HG03460 (cell line): ENCODE measurements at regions not wholly inside any gene's neighbourhood (a gene's known extent, or its start where the extent isn't known, plus 50 kb on each side); places are given as distances from the start of the nearest gene placed in this dataset.

Source experiments
- ATAC-seq: cut with Tn5 transposase; IDR thresholded peaks from one replicate; pipeline ENCODE4 v1.9.1; 2021; ENCODE audit not compliant: unreplicated experiment

GRCh38 chr3:79917561-79917960 is 149.8 kb upstream of the ROBO1 start:
- ATAC-seq: no peak

GRCh38 chr3:79910337-79910736 is 142.5 kb upstream of the ROBO1 start:
- ATAC-seq: no peak

- ATAC-seq: no peak
Measured at GRCh38 chr3:79906106-79906505, 138.3 kb upstream of the ROBO1 start.

GRCh38 chr3:79902151-79902550 is 134.4 kb upstream of the ROBO1 start:
- no peak for ATAC-seq

GRCh38 chr3:79898907-79899306 is 131.1 kb upstream of the ROBO1 start:
- ATAC-seq: no peak

- ATAC-seq: no peak
Measured at GRCh38 chr3:79896086-79896485, 128.3 kb upstream of the ROBO1 start.

GRCh38 chr3:79887213-79887612 is 119.4 kb upstream of the ROBO1 start:
- ATAC-seq: no peak

GRCh38 chr3:79886204-79886603 is 118.4 kb upstream of the ROBO1 start:
- no peak for ATAC-seq

- ATAC-seq: no peak
Measured at GRCh38 chr3:79885407-79885806, 117.6 kb upstream of the ROBO1 start.

- no peak for ATAC-seq
Measured at GRCh38 chr3:79884354-79884753, 116.6 kb upstream of the ROBO1 start.

GRCh38 chr3:79881431-79881830 is 113.6 kb upstream of the ROBO1 start:
- no peak for ATAC-seq

- ATAC-seq: no peak
Measured at GRCh38 chr3:79878708-79879107, 110.9 kb upstream of the ROBO1 start.

GRCh38 chr3:79874646-79875045 is 106.8 kb upstream of the ROBO1 start:
- no peak for ATAC-seq

GRCh38 chr3:79872483-79872882 is 104.7 kb upstream of the ROBO1 start:
- ATAC-seq: no peak

GRCh38 chr3:79871656-79872055 is 103.9 kb upstream of the ROBO1 start:
- ATAC-seq: no peak

- no peak for ATAC-seq
Measured at GRCh38 chr3:79870313-79870620, 102.5 kb upstream of the ROBO1 start.

- ATAC-seq: no peak
Measured at GRCh38 chr3:79869461-79870312, 101.9 kb upstream of the ROBO1 start.

GRCh38 chr3:79866162-79866561 is 98.4 kb upstream of the ROBO1 start:
- ATAC-seq: no peak

GRCh38 chr3:79864077-79864476 is 96.3 kb upstream of the ROBO1 start:
- no peak for ATAC-seq

- ATAC-seq: no peak
Measured at GRCh38 chr3:79848876-79849275, 81.1 kb upstream of the ROBO1 start.

- no peak for ATAC-seq
Measured at GRCh38 chr3:79847928-79848327, 80.1 kb upstream of the ROBO1 start.

GRCh38 chr3:79846148-79846933 is 78.5 kb upstream of the ROBO1 start:
- no peak for ATAC-seq
